ENCODE measurements at regions not wholly inside any gene's neighbourhood (a gene's known extent, or its start where the extent isn't known, plus 50 kb on each side); places are given as distances from the start of the nearest gene placed in this dataset.

DNA sequence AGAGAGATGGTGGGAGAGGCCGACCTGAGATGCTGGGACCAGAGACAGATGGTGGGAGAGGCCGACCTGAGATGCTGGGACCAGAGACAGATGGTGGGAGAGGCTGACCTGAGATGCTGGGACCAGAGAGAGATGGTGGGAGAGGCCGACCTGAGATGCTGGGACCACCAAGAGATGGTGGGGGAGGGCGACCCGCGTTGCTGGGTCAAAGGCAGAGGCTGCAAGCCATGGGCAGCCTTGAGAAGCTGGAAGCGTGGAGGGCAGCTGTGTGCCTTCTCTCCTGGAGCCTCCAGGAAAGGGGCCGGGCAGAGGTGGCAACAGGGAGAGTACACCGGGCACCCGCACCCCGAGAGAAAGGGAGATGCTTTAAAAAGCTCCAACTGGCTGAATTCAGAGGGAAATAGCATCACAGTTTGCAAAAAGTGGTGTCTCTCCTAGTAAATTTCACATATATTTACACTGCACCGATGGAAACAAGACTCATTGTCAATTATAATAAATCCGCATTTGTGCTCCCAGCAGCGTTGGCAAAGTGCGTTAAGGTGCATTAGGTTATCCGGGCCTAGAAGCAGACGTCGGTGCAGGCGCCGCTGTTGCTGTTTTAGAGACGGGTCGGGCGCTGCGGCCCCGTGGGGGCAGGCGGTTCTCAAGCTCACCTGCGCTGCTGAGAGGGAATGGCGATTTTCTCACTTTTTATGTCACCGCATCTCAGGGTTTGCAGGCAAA, 132.4 kb downstream of the DLL1 start:
- no peak overlapping the region for H3K4me3 ChIP-seq
- H3K36me3 ChIP-seq: no peaks in the 10 kb centered on the region
- no peak overlapping the region for H3K27ac ChIP-seq
- no peak for DNase-seq (ENCODE audit: low spot score in 2 of 2)
- no peaks in the 10 kb centered on the region for H3K4me1 ChIP-seq
- H3K27me3 ChIP-seq: no peaks in the 10 kb centered on the region
- H3K9me3 ChIP-seq: no peaks in the 10 kb centered on the region
- intact Hi-C loops (cut with DNase I): no loop called here
- TF ChIP-seq, protein P1, sequence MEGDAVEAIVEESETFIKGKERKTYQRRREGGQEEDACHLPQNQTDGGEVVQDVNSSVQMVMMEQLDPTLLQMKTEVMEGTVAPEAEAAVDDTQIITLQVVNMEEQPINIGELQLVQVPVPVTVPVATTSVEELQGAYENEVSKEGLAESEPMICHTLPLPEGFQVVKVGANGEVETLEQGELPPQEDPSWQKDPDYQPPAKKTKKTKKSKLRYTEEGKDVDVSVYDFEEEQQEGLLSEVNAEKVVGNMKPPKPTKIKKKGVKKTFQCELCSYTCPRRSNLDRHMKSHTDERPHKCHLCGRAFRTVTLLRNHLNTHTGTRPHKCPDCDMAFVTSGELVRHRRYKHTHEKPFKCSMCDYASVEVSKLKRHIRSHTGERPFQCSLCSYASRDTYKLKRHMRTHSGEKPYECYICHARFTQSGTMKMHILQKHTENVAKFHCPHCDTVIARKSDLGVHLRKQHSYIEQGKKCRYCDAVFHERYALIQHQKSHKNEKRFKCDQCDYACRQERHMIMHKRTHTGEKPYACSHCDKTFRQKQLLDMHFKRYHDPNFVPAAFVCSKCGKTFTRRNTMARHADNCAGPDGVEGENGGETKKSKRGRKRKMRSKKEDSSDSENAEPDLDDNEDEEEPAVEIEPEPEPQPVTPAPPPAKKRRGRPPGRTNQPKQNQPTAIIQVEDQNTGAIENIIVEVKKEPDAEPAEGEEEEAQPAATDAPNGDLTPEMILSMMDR (IDR thresholded peaks at IDR 0.05): no peak

DNA sequence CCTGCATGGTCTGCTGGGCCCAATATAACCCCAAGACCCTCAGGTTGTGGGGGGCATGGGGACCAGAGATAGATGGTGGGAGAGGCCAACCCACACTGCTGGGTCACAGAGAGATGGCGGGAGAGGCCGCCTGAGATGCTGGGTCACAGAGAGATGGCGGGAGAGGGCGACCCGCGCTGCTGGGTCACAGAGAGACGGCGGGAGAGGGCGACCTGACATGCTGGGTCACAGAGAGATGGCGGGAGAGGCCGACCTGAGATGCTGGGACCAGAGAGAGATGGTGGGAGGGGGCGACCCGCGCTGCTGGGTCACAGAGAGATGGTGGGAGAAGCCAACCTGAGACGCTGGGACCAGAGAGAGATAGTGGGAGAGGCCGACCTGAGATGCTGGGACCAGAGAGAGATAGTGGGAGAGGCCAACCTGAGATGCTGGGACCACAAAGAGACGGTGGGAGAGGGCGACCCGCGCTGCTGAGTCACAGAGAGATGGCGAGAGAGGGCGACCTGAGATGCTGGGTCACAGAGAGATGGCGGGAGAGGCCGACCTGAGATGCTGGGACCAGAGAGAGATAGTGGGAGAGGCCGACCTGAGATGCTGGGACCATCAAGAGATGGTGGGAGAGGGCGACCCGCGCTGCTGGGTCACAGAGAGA, 133.2 kb downstream of the DLL1 start:
- Histone ChIP-seq H3K27me3 (no peaks in the 10 kb centered on the region), H3K36me3 (no peaks in the 10 kb centered on the region), H3K27ac (no peak overlapping the region), H3K4me3 (no peak overlapping the region), H3K9me3 (no peaks in the 10 kb centered on the region), H3K4me1 (no peaks in the 10 kb centered on the region)
- intact Hi-C loops (cut with DNase I): no loop called here
- no peak for DNase-seq (ENCODE audit: low spot score in 2 of 2)
- TF ChIP-seq, protein P1 (IDR thresholded peaks at IDR 0.05): no peak

DNA sequence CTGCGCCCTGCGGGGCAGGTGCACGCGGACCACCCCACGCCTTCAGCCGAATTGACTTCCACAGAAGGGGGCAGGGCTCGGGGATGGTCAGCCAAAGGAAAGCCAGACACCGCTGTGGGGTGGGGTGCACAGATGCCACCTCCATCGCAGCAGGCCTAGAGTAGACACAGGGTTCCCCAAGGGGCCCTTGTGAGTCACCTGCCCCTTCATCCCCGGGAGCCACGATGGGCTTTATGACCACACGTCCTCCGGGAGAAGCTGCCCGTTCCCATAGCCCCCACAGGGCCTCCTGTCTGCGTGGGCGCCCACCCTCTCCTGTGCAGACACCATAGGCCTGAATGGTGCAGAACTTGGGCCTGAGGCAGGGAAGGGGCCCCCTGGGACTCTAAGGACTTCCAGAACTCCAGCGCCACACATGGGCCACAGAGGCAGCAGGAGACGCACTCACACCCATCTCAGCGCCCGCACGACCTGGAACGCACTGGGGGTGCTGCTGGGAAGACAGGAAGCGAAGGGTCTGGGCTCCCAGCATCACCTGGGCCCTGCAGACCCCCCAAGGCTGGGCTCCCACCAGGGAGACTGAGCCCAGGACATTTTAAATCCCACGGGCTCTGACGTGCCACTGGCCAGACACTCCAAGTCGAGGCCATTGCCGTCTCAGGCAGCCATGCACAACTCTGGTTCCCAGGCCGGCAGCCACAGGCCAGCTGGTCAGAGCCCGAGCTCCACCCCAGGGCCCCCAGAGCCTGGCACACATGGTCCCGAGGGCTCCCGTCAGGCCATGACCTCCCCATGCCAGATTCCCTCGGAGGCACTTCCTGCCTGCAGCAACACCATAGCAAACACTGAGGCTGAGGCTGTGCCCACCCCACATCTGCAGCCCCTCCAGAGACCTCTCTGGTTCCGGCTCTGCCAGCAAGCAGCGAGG, 134.2 kb downstream of the DLL1 start:
- Histone ChIP-seq H3K9me3 (no peaks in the 10 kb centered on the region), H3K4me3 (no peak overlapping the region), H3K4me1 (no peaks in the 10 kb centered on the region), H3K36me3 (no peaks in the 10 kb centered on the region), H3K27me3 (no peaks in the 10 kb centered on the region), H3K27ac (no peak overlapping the region)
- intact Hi-C loops (cut with DNase I): no loop called here
- TF ChIP-seq, protein P1 (IDR thresholded peaks at IDR 0.05): no peak
- DNase-seq (ENCODE audit: low spot score in 2 of 2): no peak

DNA sequence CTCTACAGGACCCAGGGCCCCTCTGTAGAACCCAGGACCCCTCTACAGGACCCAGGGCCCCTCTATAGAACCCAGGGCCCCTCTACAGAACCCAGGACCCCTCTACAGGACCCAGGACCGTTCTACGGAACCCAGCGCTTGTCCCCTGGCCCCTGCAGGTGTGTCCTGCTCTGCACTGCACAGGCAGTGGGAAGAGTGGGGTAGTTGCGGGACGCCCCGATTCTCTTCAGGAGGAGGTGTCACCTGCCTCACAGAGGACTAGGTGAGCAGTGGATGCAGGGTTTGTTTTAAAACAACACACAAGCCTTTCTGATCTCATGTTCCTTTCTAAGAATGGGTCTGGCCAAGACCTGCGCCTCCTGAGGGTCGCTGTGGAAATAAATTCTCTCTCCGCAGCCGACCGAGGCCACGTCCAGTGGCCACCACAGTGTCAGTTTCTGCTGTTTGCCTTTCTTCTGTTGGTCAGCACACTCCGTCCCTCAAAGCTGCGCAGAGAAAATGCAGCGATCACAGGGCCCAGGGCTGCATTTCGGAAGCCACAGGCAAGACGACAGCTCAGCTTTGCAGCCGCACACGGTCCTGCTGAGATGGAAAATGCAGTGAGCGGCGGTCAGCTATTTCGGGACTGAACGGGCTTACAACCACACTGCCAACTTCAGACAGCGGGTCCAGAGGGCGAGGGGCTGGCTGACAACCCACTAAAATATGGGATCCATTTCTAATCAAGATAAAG, 135.2 kb downstream of the DLL1 start:
- TF ChIP-seq, protein P1 (IDR thresholded peaks at IDR 0.05): no peak
- intact Hi-C loops (cut with DNase I): no loop called here
- no peak for DNase-seq (ENCODE audit: low spot score in 2 of 2)
- Histone ChIP-seq H3K4me3 (no peak overlapping the region), H3K36me3 (no peaks in the 10 kb centered on the region), H3K27ac (no peak overlapping the region), H3K9me3 (no peaks in the 10 kb centered on the region), H3K27me3 (no peaks in the 10 kb centered on the region), H3K4me1 (no peaks in the 10 kb centered on the region)
